Endodermal cell (in vitro differentiated cells): ENCODE measurements at regions not wholly inside any gene's neighbourhood (a gene's known extent, or its start where the extent isn't known, plus 50 kb on each side); places are given as distances from the start of the nearest gene placed in this dataset.

Source experiments
- DNase-seq: peaks from one replicate; pipeline ENCODE4 v3.0.0-alpha.2; 2017
- H3K27ac ChIP-seq: 2 replicates; pipeline ENCODE4 v1.5.1; 2013; ENCODE audit warnings: mild to moderate bottlenecking, low read depth, low read length, moderate library complexity
- H3K27me3 ChIP-seq: 2 replicates; pipeline ENCODE4 v1.6.1; 2013; ENCODE audit warnings: mild to moderate bottlenecking, low read length, moderate library complexity; ENCODE audit not compliant: insufficient read depth, control insufficient read depth, poor library complexity, severe bottlenecking
- H3K36me3 ChIP-seq: 2 replicates; pipeline ENCODE4 v1.7.0; 2013; ENCODE audit warnings: mild to moderate bottlenecking, low read length, moderate library complexity; ENCODE audit not compliant: control insufficient read depth, insufficient read depth
- H3K4me1 ChIP-seq: one replicate; pipeline ENCODE4 v1.7.0; 2013; ENCODE audit warnings: low read length; ENCODE audit not compliant: control insufficient read depth, insufficient read depth
- H3K4me3 ChIP-seq: 2 replicates; pipeline ENCODE4 v1.5.1; 2013; ENCODE audit warnings: mild to moderate bottlenecking, low read length, moderate library complexity
- H3K9ac ChIP-seq: 2 replicates; pipeline ENCODE4 v1.6.1; 2013; ENCODE audit warnings: mild to moderate bottlenecking, low read length, moderate library complexity; ENCODE audit not compliant: poor library complexity, severe bottlenecking; ENCODE audit errors: extremely low read depth
- H3K9me3 ChIP-seq: 2 replicates; pipeline ENCODE4 v1.6.1; 2013; ENCODE audit warnings: mild to moderate bottlenecking, low read length, moderate library complexity; ENCODE audit not compliant: control insufficient read depth
- H3K27ac Mint-ChIP-seq: 2 replicates; pipeline ENCODE4 v1.8.0; 2020; ENCODE audit warnings: mixed read lengths
- H3K27me3 Mint-ChIP-seq: 2 replicates; pipeline ENCODE4 v1.8.0; 2021; ENCODE audit warnings: mild to moderate bottlenecking, mixed read lengths; ENCODE audit not compliant: insufficient read depth
- H3K36me3 Mint-ChIP-seq: 2 replicates; pipeline ENCODE4 v1.8.0; 2020; ENCODE audit warnings: low read depth, mixed read lengths
- H3K4me1 Mint-ChIP-seq: 2 replicates; pipeline ENCODE4 v1.8.0; 2020; ENCODE audit warnings: mixed read lengths
- H3K4me3 Mint-ChIP-seq: 2 replicates; pipeline ENCODE4 v1.8.0; 2020; ENCODE audit warnings: mild to moderate bottlenecking, moderate library complexity, mixed read lengths
- H3K9me3 Mint-ChIP-seq: 2 replicates; pipeline ENCODE4 v1.8.0; 2020; ENCODE audit warnings: mild to moderate bottlenecking, mixed read lengths
- WGBS, 2 experiments: methylation state at CpG; one replicate each; pipeline versions ENCODE4 v1.1.5 to v1.1.7; 2013; ENCODE audit warnings: missing lambda C conversion rate in 2 of 2, mixed read lengths in 1 of 2; ENCODE audit not compliant: insufficient coverage in 1 of 2, insufficient read length in 1 of 2; 5-methylcytosine and 5-hydroxymethylcytosine counted together
- TF ChIP-seq, protein P1 (sequence below): fragments of 200-600 bp; sonication (generic); conservative IDR thresholded peaks from 2 replicates; pipeline ENCODE4 v1.5.0; 2021; ENCODE audit warnings: antibody characterized with exemption, mild to moderate bottlenecking

- no peak overlapping the region for H3K4me3 Mint-ChIP-seq
- TF ChIP-seq, protein P1, sequence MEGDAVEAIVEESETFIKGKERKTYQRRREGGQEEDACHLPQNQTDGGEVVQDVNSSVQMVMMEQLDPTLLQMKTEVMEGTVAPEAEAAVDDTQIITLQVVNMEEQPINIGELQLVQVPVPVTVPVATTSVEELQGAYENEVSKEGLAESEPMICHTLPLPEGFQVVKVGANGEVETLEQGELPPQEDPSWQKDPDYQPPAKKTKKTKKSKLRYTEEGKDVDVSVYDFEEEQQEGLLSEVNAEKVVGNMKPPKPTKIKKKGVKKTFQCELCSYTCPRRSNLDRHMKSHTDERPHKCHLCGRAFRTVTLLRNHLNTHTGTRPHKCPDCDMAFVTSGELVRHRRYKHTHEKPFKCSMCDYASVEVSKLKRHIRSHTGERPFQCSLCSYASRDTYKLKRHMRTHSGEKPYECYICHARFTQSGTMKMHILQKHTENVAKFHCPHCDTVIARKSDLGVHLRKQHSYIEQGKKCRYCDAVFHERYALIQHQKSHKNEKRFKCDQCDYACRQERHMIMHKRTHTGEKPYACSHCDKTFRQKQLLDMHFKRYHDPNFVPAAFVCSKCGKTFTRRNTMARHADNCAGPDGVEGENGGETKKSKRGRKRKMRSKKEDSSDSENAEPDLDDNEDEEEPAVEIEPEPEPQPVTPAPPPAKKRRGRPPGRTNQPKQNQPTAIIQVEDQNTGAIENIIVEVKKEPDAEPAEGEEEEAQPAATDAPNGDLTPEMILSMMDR, result no peak
- no peaks in the 10 kb centered on the region for H3K36me3 Mint-ChIP-seq
- Histone ChIP-seq H3K27ac (no peak overlapping the region), H3K9ac (no peak overlapping the region), H3K4me1 (no peaks in the 10 kb centered on the region), H3K9me3 (no peaks in the 10 kb centered on the region), H3K36me3 (no peaks in the 10 kb centered on the region), H3K27me3 (no peaks in the 10 kb centered on the region), H3K4me3 (no peak overlapping the region)
- H3K9me3 Mint-ChIP-seq, result peaks cover 47% of the 10 kb centered on the region
- DNase-seq, result no peak
- no peak overlapping the region for H3K27ac Mint-ChIP-seq
- no peaks in the 10 kb centered on the region for H3K27me3 Mint-ChIP-seq
- no peaks in the 10 kb centered on the region for H3K4me1 Mint-ChIP-seq
These were observed 204.5 kb downstream of the FMR1NB start for GRCh38 chrX:148185631-148186030.

- Mint-ChIP-seq H3K4me1 (peaks cover 4% of the 10 kb centered on the region), H3K9me3 (peaks cover 41% of the 10 kb centered on the region), H3K27me3 (no peaks in the 10 kb centered on the region), H3K27ac (no peak overlapping the region), H3K4me3 (no peak overlapping the region), H3K36me3 (no peaks in the 10 kb centered on the region)
- DNase-seq, result no peak
- H3K36me3 ChIP-seq, result no peaks in the 10 kb centered on the region
- WGBS, 2 experiments, result 62 to 72% methylated on average over 3 to 4 of the region's 4 CpGs
- no peak overlapping the region for H3K27ac ChIP-seq
- H3K27me3 ChIP-seq, result no peaks in the 10 kb centered on the region
- H3K9ac ChIP-seq, result no peak overlapping the region
- no peaks in the 10 kb centered on the region for H3K4me1 ChIP-seq
- H3K4me3 ChIP-seq, result no peak overlapping the region
- no peaks in the 10 kb centered on the region for H3K9me3 ChIP-seq
- TF ChIP-seq, protein P1, result no peak
These were observed 211.4 kb downstream of the FMR1NB start for GRCh38 chrX:148192547-148192946.

DNA sequence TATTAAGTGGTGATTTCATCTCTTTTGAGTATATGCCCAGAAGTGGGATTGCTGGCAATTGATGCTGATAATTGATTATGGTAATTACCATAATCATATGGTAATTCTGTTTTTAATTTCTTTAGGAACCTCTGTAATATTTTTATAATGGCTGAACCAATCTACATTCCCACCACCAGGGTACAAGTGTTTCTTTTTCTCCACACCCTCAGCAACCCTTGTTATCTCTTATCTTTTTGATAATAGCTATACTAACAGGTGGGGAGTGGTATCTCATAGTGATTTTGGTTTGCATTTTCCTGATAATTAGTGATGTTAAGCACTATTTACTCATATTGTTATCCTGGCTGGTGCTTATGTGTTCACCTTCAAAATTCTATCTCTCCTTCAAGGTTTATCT, 212.6 kb downstream of the FMR1NB start:
- Mint-ChIP-seq H3K9me3 (peaks cover 43% of the 10 kb centered on the region), H3K4me1 (peaks cover 4% of the 10 kb centered on the region), H3K36me3 (no peaks in the 10 kb centered on the region), H3K27me3 (no peaks in the 10 kb centered on the region), H3K27ac (no peak overlapping the region), H3K4me3 (no peak overlapping the region)
- no peaks in the 10 kb centered on the region for H3K4me1 ChIP-seq
- TF ChIP-seq, protein P1, result peak; percentile 63
- DNase-seq, result no peak
- H3K4me3 ChIP-seq, result no peak overlapping the region
- no peaks in the 10 kb centered on the region for H3K9me3 ChIP-seq
- no peak overlapping the region for H3K27ac ChIP-seq
- no peaks in the 10 kb centered on the region for H3K36me3 ChIP-seq
- no peaks in the 10 kb centered on the region for H3K27me3 ChIP-seq
- no peak overlapping the region for H3K9ac ChIP-seq
